Mesenteric fat pad (tissue), 1 donor: ENCODE measurements at regions not wholly inside any gene's neighbourhood (a gene's known extent, or its start where the extent isn't known, plus 50 kb on each side); places are given as distances from the start of the nearest gene placed in this dataset.
"Not testable (repeated sequence)": the region's sequence is repeated elsewhere in the genome, so short reads cannot be mapped to it uniquely, and the experiment has no call there.

Experiments
- DNase-seq: peaks from one replicate; pipeline ENCODE4 v3.0.0-alpha.2; 2020; ENCODE audit warnings: low spot score
- donor health status: DM: yes; HTN: yes; CAD: no.

GRCh38 chr3:72538070-72538745 is 310.0 kb downstream of the SHQ1 start:
- DNase-seq: no peak

DNA sequence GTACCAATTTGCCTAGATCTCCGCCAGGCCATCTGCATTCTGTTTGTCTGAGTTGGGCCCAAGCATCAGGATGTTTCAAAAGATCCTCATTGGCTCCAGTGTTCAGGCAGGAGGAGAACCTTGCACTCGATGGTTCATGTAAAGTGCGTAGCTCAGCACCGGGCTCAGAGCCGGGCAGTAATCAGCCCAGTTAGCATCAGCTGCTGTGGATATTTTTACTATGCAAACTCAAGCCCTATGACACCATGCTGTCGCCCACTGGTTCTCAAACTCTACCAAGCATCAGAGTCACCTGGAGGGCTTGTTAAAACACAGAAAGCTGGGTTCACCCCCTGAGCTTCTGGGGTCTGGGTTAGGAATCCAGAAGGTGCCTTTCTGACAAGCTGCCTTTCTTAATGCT is 310.8 kb downstream of the SHQ1 start:
- no peak for DNase-seq

GRCh38 chr3:72536878-72537267 is 311.4 kb downstream of the SHQ1 start:
- no peak for DNase-seq

DNA sequence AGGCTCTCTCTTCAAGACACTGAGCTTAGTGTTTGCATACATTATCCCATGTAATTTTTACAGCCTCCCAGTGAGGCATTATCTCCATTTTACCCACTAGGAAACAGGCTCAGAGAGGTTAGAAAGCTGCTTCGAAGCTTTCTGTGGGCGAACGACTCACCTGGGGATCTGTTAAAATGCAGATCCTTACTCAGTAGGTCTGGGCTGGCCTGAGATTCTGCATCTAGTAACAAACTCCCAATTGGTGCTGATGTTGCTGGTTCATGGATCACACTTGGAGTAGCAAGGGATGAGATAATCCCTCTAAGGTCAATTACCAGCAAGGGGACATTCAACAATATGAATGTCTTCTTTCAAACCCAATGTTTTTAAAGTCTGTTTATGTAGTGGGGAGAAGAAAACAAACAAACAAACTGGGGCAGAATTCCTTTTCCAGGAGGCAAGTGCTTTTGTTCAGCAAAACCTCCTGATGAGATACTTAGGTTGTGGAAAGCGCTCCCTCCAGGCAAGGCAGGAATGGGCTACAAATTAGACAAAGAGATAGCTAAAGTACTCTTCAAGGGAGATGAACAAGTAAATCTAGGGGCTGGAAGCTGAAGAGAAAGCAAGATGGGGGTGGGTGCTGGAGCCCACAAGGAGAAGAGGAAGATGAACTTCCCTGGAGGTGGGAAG is 311.9 kb downstream of the SHQ1 start:
- no peak for DNase-seq

- no peak for DNase-seq
These were observed 312.5 kb downstream of the SHQ1 start for GRCh38 chr3:72535772-72536171.

DNA sequence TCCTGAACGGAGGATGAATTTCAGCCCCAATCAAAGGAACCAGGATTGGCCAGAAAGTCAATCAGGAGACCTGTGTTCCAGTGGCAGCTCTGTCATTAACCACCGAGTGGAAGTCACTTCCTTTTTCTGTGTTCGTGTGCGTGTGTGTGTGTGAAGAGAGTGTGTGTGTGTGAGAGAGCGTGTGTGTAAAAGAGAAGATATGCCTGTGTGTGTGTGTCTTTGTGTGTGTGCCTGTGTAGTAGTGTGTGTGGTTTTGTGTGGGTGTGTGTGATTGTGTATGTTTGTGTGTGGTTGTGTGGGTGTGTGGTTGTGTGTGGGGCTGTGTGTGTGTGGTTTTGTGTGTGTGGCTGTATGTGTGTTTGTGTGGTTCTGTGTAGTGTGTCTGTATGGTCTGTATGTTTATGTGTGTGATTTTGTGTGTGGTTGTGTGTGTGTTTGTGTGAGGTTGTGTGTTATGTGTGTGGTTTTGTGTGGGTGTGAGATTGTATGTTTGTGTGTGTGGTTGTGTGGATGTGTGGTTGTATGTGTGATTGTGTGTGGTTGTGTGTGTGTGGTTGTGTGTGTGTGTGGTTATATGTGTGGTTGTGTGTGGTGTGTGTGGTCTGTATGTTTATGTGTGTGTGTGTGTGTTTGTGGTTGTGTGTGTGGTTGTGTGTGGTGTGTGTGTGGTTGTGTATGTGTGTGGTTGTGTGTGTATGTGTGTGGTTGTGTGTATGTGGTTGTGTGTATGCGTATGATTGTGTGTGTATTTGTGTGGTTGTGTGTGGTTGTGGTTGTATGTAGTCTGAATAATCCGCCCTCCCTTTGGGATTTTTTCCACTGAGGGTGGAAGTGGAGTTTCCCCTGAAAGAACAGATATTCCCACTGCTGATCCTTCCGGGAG is 314.4 kb downstream of the SHQ1 start:
- DNase-seq: no peak

- DNase-seq: no peak
These were observed 317.8 kb downstream of the SHQ1 start for GRCh38 chr3:72530426-72530825.

DNA sequence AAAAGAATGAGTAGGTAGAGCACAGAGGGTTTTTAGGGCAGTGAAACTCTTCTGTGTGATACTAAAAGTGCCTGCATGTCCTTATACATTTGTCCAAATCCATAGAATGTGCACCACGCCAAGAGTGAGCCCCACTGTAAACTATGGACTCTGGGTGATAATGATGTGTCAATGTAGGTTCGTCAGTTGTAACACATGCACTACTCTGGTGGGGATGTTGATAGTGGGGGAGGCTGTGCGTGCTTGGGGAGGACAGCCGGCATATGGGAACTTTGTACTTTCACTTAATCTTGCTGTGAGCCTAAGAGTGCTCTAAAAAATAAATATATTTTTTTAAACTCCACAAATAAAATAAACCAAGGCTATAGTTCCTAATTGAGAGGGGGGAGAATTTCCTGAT is 319.2 kb downstream of the SHQ1 start:
- DNase-seq: no peak

- DNase-seq: no peak
These were observed 324.7 kb downstream of the SHQ1 start for GRCh38 chr3:72523429-72524151.

- no peak for DNase-seq
These were observed 327.4 kb downstream of the SHQ1 start for GRCh38 chr3:72520690-72521308.

DNA sequence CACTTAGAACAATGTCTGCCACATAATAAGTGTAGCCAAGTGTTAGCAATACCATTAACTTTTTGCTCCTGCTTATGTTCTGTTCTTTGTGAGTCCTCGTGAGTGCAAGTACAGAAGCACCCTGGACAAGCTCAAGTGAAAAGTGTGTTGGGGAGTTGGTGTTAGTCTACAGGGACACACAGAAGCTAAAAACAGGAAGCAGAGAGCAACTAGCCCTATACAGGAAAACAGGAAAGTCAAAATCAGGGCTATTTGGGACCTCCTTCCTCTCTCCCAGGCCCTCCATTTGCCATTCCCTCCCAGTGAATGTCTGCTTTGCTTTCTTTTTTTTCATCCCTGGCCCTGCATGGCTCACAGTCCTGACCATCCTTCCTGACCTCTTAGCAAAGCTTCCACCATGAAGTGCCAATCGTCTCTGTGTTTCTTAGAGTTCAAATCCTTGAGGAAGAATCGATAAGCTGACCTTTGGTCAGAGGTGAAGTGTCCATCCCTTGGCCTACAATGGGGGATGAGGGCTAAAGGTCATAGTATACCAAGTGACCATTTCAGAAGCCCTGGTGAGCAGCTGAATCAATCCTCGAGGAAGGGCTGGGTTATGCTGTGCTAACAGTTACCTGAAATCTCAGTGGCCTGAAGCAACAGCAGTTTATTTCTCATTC is 328.2 kb downstream of the SHQ1 start:
- DNase-seq: no peak

DNA sequence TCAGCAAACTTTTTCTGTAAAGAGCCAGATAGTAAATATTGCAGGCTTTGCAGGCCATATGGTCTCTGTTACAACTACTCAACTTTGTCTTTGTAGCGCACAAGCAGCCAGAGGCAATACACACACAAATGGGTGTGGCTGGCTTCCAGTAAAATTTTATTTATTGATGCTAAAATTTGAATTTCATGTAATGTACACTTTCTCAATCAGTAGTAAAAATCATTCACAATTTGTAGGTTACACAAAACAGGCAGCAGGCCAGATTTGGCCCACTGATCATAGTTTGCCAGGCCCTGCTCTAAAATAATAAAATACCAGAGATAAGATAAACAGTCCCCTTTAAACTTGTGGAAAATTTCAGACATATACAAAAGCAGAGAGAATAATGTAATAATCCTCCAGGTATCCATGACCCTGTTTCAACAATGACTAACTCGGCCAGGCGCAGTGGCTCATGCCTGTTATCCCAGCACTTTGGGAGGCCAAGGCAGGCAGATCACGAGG is 330.3 kb downstream of the SHQ1 start:
- DNase-seq: no peak

DNA sequence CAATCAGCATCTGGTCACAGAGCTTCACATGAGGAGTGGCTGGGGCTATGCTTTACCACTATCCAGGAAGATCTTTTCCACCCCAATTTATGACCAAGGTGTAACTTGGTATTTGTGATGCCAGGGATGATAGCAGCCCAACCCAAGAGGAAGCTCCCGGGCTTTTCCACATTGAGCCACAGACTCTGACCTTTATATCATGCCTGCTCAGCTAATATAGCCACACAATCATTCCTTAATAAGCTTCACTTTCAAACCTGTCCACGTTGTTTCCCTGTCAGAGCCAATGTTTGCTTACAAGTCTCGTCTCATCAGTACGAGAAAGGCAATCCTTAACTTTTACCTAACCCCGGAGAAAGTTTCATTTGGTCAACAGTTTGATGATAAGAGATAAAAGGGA is 330.9 kb downstream of the SHQ1 start:
- no peak for DNase-seq

- no peak for DNase-seq
These were observed 331.9 kb downstream of the SHQ1 start for GRCh38 chr3:72516361-72516760.

- no peak for DNase-seq
These were observed 332.3 kb downstream of the SHQ1 start for GRCh38 chr3:72515941-72516340.

GRCh38 chr3:72515281-72515680 is 333.0 kb downstream of the SHQ1 start:
- no peak for DNase-seq

DNA sequence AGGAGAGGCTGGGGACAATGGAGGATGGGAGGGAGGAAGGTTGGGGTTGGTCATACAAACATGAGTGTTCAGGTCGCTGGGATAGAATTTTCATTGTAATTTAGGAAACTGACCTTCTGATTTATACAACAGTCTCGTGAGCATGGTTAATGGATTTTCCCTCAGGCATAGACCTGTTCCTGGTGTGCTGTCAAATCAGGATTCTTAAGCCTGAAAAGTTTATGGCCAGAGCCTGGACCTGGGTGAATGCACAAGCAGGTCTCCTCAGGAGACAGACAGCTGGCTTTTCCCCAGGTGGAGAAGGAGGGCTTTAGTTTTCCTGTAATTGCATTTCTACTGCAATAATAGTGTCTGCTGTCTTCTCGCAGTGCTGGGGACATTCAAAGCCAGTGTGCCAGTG is 338.0 kb downstream of the SHQ1 start:
- no peak for DNase-seq

GRCh38 chr3:72505539-72506405 is 342.5 kb downstream of the SHQ1 start:
- no peak for DNase-seq

DNA sequence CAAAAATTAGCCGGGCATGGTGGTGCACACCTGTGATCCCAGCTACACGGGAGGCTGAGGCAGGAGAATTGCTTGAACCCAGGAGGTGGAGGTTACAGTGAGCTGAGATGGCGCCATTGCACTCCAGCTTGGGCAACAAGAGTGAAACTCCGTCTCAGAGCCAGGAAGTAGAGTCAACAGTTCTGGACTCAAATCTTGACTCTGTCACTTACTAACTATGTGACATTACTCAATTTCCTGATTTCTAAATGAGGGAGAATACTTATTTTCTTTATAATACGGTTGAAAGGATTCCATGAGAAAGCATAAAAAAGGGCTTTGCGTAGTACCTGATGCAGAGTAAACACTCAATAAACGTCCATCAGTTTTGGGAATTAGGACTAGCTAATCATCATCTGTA is 350.7 kb downstream of the SHQ1 start:
- DNase-seq: not testable (repeated sequence)
